ENCODE measurements at regions not wholly inside any gene's neighbourhood (a gene's known extent, or its start where the extent isn't known, plus 50 kb on each side); places are given as distances from the start of the nearest gene placed in this dataset.
"Not testable (repeated sequence)": the region's sequence is repeated elsewhere in the genome, so short reads cannot be mapped to it uniquely, and the experiment has no call there.

GRCh38 chrX:107296184-107296583 is 89.8 kb downstream of the DNAAF6 start:
- DNase-seq, result not testable (repeated sequence)

- no peak for DNase-seq
Measured at GRCh38 chrX:107298276-107298675, 91.9 kb downstream of the DNAAF6 start.

GRCh38 chrX:107301253-107301652 is 94.8 kb downstream of the DNAAF6 start:
- no peak for DNase-seq

GRCh38 chrX:107304141-107304540 is 97.7 kb downstream of the DNAAF6 start:
- no peak for DNase-seq

- DNase-seq, result no peak
Measured at GRCh38 chrX:107323786-107324492, 117.5 kb downstream of the DNAAF6 start.

GRCh38 chrX:107324493-107325310 is 118.3 kb downstream of the DNAAF6 start:
- peak; percentile 4 for DNase-seq

- no peak for DNase-seq
Measured at GRCh38 chrX:107325467-107325866, 119.1 kb downstream of the DNAAF6 start.

- DNase-seq, result no peak
Measured at GRCh38 chrX:107348051-107348450, 101.4 kb upstream of the FRMPD3 start.

GRCh38 chrX:107348990-107349389 is 100.5 kb upstream of the FRMPD3 start:
- no peak for DNase-seq

GRCh38 chrX:107355533-107355932 is 93.9 kb upstream of the FRMPD3 start:
- no peak for DNase-seq

GRCh38 chrX:107360788-107361360 is 88.6 kb upstream of the FRMPD3 start:
- DNase-seq, result no peak

- DNase-seq, result not testable (repeated sequence)
Measured at GRCh38 chrX:107370185-107370584, 79.3 kb upstream of the FRMPD3 start.

- no peak for DNase-seq
Measured at GRCh38 chrX:107374132-107374531, 75.3 kb upstream of the FRMPD3 start.

- no peak for DNase-seq
Measured at GRCh38 chrX:107374831-107375230, 74.6 kb upstream of the FRMPD3 start.

- not testable (repeated sequence) for DNase-seq
Measured at GRCh38 chrX:107376186-107376585, 73.3 kb upstream of the FRMPD3 start.

- DNase-seq, result no peak
Measured at GRCh38 chrX:107384397-107385105, 64.9 kb upstream of the FRMPD3 start.

GRCh38 chrX:107389726-107390125 is 59.7 kb upstream of the FRMPD3 start:
- no peak for DNase-seq

- DNase-seq, result not testable (repeated sequence)
Measured at GRCh38 chrX:107393656-107394055, 55.8 kb upstream of the FRMPD3 start.

- no peak for DNase-seq
Measured at GRCh38 chrX:107396235-107396634, 53.2 kb upstream of the FRMPD3 start.

GRCh38 chrX:107396783-107397182 is 52.7 kb upstream of the FRMPD3 start:
- DNase-seq, result no peak

- DNase-seq, result no peak
Measured at GRCh38 chrX:107398115-107398514, 51.3 kb upstream of the FRMPD3 start.

Data from fibroblast of skin of right quadriceps (primary cell).